GM19193 (cell line): ENCODE measurements at regions not wholly inside any gene's neighbourhood (a gene's known extent, or its start where the extent isn't known, plus 50 kb on each side); places are given as distances from the start of the nearest gene placed in this dataset.

ENCODE experiments used
- POLR2A ChIP-seq: IDR thresholded peaks from 4 replicates; pipeline ENCODE4 v1.6.1; 2011; ENCODE audit not compliant: insufficient read depth, insufficient read length; ENCODE audit errors: extremely low read depth

GRCh38 chr7:131188367-131189339 is 139.0 kb upstream of the MKLN1 start:
- TF ChIP-seq POLR2A = no peak

- TF ChIP-seq POLR2A = no peak
These were observed 138.2 kb upstream of the MKLN1 start for GRCh38 chr7:131189488-131189887.

- TF ChIP-seq POLR2A = no peak
These were observed 137.5 kb upstream of the MKLN1 start for GRCh38 chr7:131190146-131190545.

GRCh38 chr7:131190581-131190980 is 137.1 kb upstream of the MKLN1 start:
- no peak for TF ChIP-seq POLR2A

- no peak for TF ChIP-seq POLR2A
These were observed 133.4 kb upstream of the MKLN1 start for GRCh38 chr7:131194070-131194865.

GRCh38 chr7:131196803-131197202 is 130.9 kb upstream of the MKLN1 start:
- no peak for TF ChIP-seq POLR2A

- TF ChIP-seq POLR2A = no peak
These were observed 129.6 kb upstream of the MKLN1 start for GRCh38 chr7:131197920-131198615.

- no peak for TF ChIP-seq POLR2A
These were observed 125.2 kb upstream of the MKLN1 start for GRCh38 chr7:131202451-131202850.

GRCh38 chr7:131203291-131203976 is 124.2 kb upstream of the MKLN1 start:
- no peak for TF ChIP-seq POLR2A

- no peak for TF ChIP-seq POLR2A
These were observed 118.9 kb upstream of the MKLN1 start for GRCh38 chr7:131208777-131209176.

- no peak for TF ChIP-seq POLR2A
These were observed 117.1 kb upstream of the MKLN1 start for GRCh38 chr7:131210618-131211017.

- no peak for TF ChIP-seq POLR2A
These were observed 116.2 kb upstream of the MKLN1 start for GRCh38 chr7:131211500-131211899.

GRCh38 chr7:131212114-131212513 is 115.6 kb upstream of the MKLN1 start:
- TF ChIP-seq POLR2A = no peak

GRCh38 chr7:131218727-131219128 is 108.9 kb upstream of the MKLN1 start:
- no peak for TF ChIP-seq POLR2A
